ENCODE measurements at regions not wholly inside any gene's neighbourhood (a gene's known extent, or its start where the extent isn't known, plus 50 kb on each side); places are given as distances from the start of the nearest gene placed in this dataset.
A peak's percentile ranks its signal among the peaks of the same experiment; 100 is the strongest.

- TF ChIP-seq PCBP2 (IDR thresholded peaks at IDR 0.05; ENCODE audit: low read depth, low read length, poor library complexity, severe bottlenecking) (no peak), ZNF23 (CRISPR knock-in tag; IDR thresholded peaks at IDR 0.05) (no peak)
Measured at GRCh38 chr5:121138952-121139351, 674.9 kb downstream of the PRR16 start (continued).

- 0% methylated on average over 1 of the region's 1 CpG for WGBS (ENCODE audit: insufficient coverage, low coverage, missing lambda C conversion rate)
- no peaks in the 10 kb centered on the region for H3K9me3 ChIP-seq (replicated peaks; ENCODE audit: control insufficient read depth, insufficient read depth, low read depth, low read length)
- in situ Hi-C loops (cut with MboI): no loop called here
- ATAC-seq (no peak), FAIRE-seq (peak; percentile 54), DNase-seq (ENCODE audit: extremely low read depth in 1 of 4, low spot score in 3 of 4) (peak in 1 of 4 experiments; percentile 10)
- no peaks in the 10 kb centered on the region for H3K4me1 ChIP-seq (replicated peaks in 1 of 2; ENCODE audit: control insufficient read depth in 2 of 2, insufficient read depth in 2 of 2, low read length in 2 of 2)
- H3K27me3 ChIP-seq (ENCODE audit: control insufficient read depth in 2 of 2, insufficient read depth in 2 of 2, low read length in 2 of 2): no peaks in the 10 kb centered on the region
- no peak overlapping the region for H3K9ac ChIP-seq (ENCODE audit: insufficient read depth in 1 of 2, low read depth in 2 of 2, low read length in 2 of 2)
- ChIA-PET CTCF (ENCODE audit: low intra/inter-chr PET ratio) (no interaction called here), POLR2A (no interaction called here)
- no peaks in the 10 kb centered on the region for H3K79me2 ChIP-seq (ENCODE audit: control insufficient read depth, insufficient read depth, low read length)
- no peak overlapping the region for H3K4me3 ChIP-seq
- BruUV-seq (replicated peaks): no TSS peak
- no peak overlapping the region for H2AFZ ChIP-seq (ENCODE audit: low read depth, low read length)
- no peak overlapping the region for H3K4me2 ChIP-seq (ENCODE audit: insufficient read depth, low read length)
- TF ChIP-seq CBFA2T2 (conservative IDR thresholded peaks at IDR 0.05) (peak; percentile 44), E2F8 (IDR thresholded peaks at IDR 0.05; ENCODE audit: low read depth, partially characterized antibody) (no peak), ARID1B (IDR thresholded peaks at IDR 0.05) (peak; percentile 53; the same call in 1 of the 2 replicates), TEAD4 (IDR thresholded peaks at IDR 0.05; ENCODE audit: low read length) (peak; percentile 46; the same call in 1 of the 2 replicates), TEAD4 (CRISPR knock-in tag; IDR thresholded peaks at IDR 0.05; ENCODE audit: borderline replicate concordance) (no peak), JUND (IDR thresholded peaks at IDR 0.05; ENCODE audit: borderline replicate concordance, low read depth, low read length) (peak; percentile 32; the same call in 1 of the 2 replicates), JUND (tag; IDR thresholded peaks at IDR 0.05; ENCODE audit: borderline replicate concordance, low read depth, low read length) (no peak), CBFA2T3 (IDR thresholded peaks at IDR 0.05) (peak; percentile 67)
- H4K20me1 ChIP-seq (replicated peaks; ENCODE audit: control insufficient read depth, insufficient read depth, low read length): no peaks in the 10 kb centered on the region
- no peak overlapping the region for H3K27ac ChIP-seq (ENCODE audit: extremely low read depth, low read depth, low read length)
- H3K36me3 ChIP-seq (ENCODE audit: control insufficient read depth, insufficient read depth, low read length): no peaks in the 10 kb centered on the region
- H3K9me1 ChIP-seq (ENCODE audit: control insufficient read depth, insufficient read depth, low read length): no peaks in the 10 kb centered on the region
- intact Hi-C loops (cut with micrococcal nuclease): no loop called here
Measured at GRCh38 chr5:121144764-121145163, 680.7 kb downstream of the PRR16 start.

Data from K562 (cell line).